GM18858 (cell line): ENCODE measurements at regions not wholly inside any gene's neighbourhood (a gene's known extent, or its start where the extent isn't known, plus 50 kb on each side); places are given as distances from the start of the nearest gene placed in this dataset.

Experiments used
- ATAC-seq: cut with Tn5 transposase; IDR thresholded peaks from one replicate; pipeline ENCODE4 v1.9.1; 2021; ENCODE audit not compliant: unreplicated experiment

- no peak for ATAC-seq
These were observed 167.3 kb upstream of the ALKAL2 start for GRCh38 chr2:455015-455705.

- no peak for ATAC-seq
These were observed 165.2 kb upstream of the ALKAL2 start for GRCh38 chr2:453132-453531.

GRCh38 chr2:451495-451894 is 163.6 kb upstream of the ALKAL2 start:
- ATAC-seq = no peak

GRCh38 chr2:449246-450067 is 161.6 kb upstream of the ALKAL2 start:
- no peak for ATAC-seq

- ATAC-seq = no peak
These were observed 160.2 kb upstream of the ALKAL2 start for GRCh38 chr2:447902-448665.

- ATAC-seq = no peak
These were observed 159.2 kb upstream of the ALKAL2 start for GRCh38 chr2:446963-447530.

- ATAC-seq = no peak
These were observed 158.5 kb upstream of the ALKAL2 start for GRCh38 chr2:446303-446874.

GRCh38 chr2:445896-446295 is 158.0 kb upstream of the ALKAL2 start:
- no peak for ATAC-seq

- no peak for ATAC-seq
These were observed 157.3 kb upstream of the ALKAL2 start for GRCh38 chr2:444937-445884.

GRCh38 chr2:443741-444140 is 155.8 kb upstream of the ALKAL2 start:
- no peak for ATAC-seq

- no peak for ATAC-seq
These were observed 155.3 kb upstream of the ALKAL2 start for GRCh38 chr2:443216-443615.

GRCh38 chr2:441258-442022 is 153.5 kb upstream of the ALKAL2 start:
- peak; percentile 42 for ATAC-seq

GRCh38 chr2:440403-440740 is 152.5 kb upstream of the ALKAL2 start:
- no peak for ATAC-seq

GRCh38 chr2:439556-440402 is 151.9 kb upstream of the ALKAL2 start:
- ATAC-seq = no peak

- no peak for ATAC-seq
These were observed 151.2 kb upstream of the ALKAL2 start for GRCh38 chr2:439077-439476.

GRCh38 chr2:437756-438393 is 150.0 kb upstream of the ALKAL2 start:
- peak; percentile 96 for ATAC-seq

- ATAC-seq = no peak
These were observed 149.3 kb upstream of the ALKAL2 start for GRCh38 chr2:437180-437579.

- ATAC-seq = no peak
These were observed 148.3 kb upstream of the ALKAL2 start for GRCh38 chr2:436205-436604.
